ENCODE measurements at regions not wholly inside any gene's neighbourhood (a gene's known extent, or its start where the extent isn't known, plus 50 kb on each side); places are given as distances from the start of the nearest gene placed in this dataset.

DNA sequence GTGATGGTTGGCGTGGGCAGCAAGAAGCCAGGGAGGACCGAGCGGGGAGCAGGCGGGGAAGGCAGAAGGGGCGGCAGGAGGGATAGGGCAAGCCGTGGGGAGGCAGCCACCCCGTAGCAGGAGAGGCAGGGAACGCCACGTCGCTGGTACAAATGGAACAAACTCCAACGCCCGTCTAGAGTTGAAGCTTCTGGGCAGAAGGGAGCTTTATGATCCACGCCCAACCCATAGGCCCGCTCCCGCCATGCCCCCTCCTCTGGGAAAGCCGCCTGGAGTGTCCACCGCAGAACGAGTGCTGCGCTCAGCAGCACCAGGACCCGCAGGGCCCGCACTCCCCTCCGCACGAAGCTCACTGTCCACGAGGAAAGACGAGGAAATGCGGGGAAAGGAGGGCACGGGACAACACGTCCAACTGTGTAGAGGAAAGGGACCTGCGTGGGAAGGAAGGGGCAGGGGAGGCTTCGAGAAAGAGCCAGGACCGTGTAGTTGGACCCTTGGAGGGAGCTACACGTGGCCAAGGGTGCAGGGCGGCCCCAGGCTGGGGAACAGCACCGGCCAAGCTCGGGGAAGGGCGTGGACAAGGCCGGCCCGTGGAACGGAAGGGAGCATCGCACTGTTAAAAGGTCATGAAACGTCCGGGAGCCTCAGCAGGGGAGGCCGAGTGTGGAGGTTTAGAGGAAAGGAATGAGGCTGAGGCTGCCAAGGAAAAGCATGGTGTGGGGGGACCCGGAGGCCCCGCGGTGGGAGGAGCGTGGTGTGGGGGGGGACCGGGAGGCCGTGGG, 204.0 kb downstream of the DLL1 start:
- no peaks in the 10 kb centered on the region for H3K36me3 Mint-ChIP-seq
- POLR2A ChIA-PET = interaction anchor here (4.0 kb wide), 1 partner anchor 61 kb away, joined by 77 read pairs; no protein-coding TSS in a partner anchor
- no peaks in the 10 kb centered on the region for H3K27me3 Mint-ChIP-seq

DNA sequence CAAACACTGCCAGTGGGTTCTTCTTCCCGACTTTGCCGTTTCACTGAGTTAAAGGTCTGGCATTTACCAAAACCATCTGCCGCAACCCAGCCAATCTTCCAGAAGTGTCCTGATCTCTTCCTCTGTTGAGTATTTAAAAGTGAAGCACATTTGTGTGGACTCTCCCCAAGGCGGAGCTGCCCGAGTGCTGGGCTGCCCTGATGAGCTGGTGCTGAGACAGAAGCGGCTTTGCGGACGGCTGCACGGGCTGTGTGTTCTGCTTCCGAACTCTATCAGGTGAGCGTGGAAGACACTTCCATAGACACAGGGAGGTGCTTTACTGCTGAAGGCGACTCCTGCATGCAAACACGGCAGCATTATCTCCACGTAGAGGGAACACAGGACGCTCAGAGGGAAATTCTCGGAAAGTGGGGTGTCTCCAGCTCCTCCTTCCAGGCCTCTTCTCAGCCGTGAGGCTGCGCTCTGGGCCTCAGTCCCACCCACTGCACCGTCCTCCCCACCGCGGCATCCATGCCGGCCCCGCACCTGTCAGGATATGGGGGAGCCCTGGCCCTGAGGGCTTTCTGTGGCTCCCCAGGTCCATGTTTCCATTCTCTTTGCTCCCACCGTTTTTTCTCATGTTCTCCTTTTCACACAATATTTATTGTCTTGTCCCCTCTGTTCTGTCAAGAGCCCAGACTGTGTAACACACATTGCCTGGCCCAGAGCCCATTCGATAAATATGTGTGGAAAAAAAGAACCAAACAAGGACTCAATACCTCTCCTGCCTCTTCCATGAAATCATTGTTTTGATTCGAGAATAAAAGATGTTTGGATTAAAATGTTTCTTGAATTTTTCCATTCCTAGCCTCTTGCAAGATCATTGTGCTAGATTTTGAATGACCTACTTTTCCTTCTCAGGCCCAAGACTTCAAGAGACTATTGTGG, 205.1 kb downstream of the DLL1 start:
- H3K4me3 Mint-ChIP-seq = peak overlapping the region in 3 of 10 donors; percentile 5 to 79 (median 9)
- peaks cover 29 to 50% (median 44%) of the 10 kb centered on the region in 4 donors for H3K4me1 Mint-ChIP-seq
- POLR2A ChIA-PET = no interaction called here
- no peaks in the 10 kb centered on the region for H3K36me3 Mint-ChIP-seq
- ATAC-seq (no peak), DNase-seq (peak in 1 of 10 donors; percentile 13)
- peak overlapping the region; percentile 4 to 89 (median 49) for H3K27ac Mint-ChIP-seq
- peaks cover 0 to 1% (median 0%) of the 10 kb centered on the region in 9 donors for H3K9me3 Mint-ChIP-seq
- no peaks in the 10 kb centered on the region for H3K27me3 Mint-ChIP-seq

More for the DNA sequence above, 204.0 kb downstream of the DLL1 start:
- DNase-seq = peak in 2 of 10 donors; percentile 15 to 26
- Mint-ChIP-seq H3K9me3 (peaks cover 0 to 1% (median 0%) of the 10 kb centered on the region in 9 donors), H3K27ac (peak overlapping the region; percentile 42 to 93 (median 88)), H3K4me3 (peak overlapping the region; percentile 38 to 85 (median 73)), H3K4me1 (peaks cover 29 to 52% (median 44%) of the 10 kb centered on the region in 4 donors)
- peak in 1 of 2 donors; percentile 7 for ATAC-seq

DNA sequence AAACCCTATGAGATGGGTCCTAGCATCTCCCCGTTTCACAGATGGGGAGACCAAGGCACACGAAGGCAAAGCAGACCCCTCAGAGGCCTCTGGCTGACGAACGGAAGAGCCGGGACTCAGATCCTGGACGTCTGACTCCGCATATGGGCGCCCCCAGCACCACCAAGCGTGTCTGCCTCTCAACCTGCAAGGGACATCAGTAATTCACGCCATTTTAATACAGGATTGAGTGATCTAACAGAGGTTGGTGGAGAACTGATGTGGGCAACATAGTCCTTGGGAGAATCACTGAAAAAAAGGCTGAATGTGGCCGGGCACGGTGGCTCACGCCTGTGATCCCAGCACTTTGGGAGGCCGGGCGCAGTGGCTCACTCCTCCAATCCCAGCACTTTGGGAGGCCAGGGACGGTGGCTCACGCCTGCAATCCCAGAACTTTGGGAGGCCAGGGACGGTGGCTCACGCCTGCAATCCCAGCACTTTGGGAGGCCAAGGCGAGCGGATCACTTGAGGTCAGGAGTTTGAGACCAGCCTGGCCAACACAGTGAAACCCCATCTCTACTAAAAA, 206.6 kb downstream of the DLL1 start:
- peak overlapping the region in 1 of 10 donors; percentile 25 for H3K27ac Mint-ChIP-seq
- peaks cover 0 to 3% (median 0%) of the 10 kb centered on the region in 9 donors for H3K9me3 Mint-ChIP-seq
- DNase-seq = peak in 1 of 10 donors; percentile 11
- peaks cover 14 to 35% (median 29%) of the 10 kb centered on the region in 4 donors for H3K4me1 Mint-ChIP-seq
- no peak for ATAC-seq
- POLR2A ChIA-PET = no interaction called here
- no peak overlapping the region for H3K4me3 Mint-ChIP-seq
- no peaks in the 10 kb centered on the region for H3K27me3 Mint-ChIP-seq
- no peaks in the 10 kb centered on the region for H3K36me3 Mint-ChIP-seq

DNA sequence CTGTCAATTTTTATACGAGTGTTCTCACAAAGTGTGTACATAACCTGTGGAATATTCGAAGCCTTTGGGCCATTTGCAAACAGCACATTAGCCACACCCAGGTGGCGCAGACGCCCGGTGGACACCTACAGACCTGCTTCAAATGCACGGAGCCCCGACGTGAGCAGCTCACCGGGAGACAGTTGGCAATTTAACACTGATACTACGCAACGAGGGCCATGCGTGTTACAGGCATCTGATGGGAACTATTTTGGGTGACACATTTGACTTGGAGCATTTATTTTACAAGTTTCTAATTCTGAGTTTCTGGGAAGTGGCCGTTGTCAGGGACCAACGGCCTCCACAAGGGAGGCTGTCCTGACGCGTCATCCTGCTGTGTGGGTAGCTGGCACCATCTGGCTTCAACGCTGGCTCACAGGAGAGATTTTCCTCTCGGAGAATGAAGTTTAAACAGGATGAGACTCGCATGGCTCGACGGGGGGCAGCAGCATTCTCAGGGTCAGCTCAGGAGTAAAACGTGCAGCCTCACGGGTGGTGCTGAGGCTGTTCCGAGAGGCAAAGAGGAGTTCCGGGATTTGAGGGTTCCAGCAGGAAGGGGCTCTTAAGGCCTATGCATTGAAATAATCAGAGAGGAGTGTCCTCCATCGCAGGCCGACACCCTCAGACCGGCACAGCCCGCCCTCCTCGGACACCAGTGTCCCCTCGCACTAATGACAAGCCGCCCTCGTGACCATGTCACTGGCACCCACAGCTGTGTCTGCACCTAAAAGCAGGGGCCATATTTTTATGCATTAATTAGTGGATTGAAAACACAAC, 207.4 kb downstream of the DLL1 start:
- no peak for ATAC-seq
- Mint-ChIP-seq H3K4me3 (no peak overlapping the region), H3K9me3 (peaks cover 0 to 9% (median 0%) of the 10 kb centered on the region in 9 donors)

DNA sequence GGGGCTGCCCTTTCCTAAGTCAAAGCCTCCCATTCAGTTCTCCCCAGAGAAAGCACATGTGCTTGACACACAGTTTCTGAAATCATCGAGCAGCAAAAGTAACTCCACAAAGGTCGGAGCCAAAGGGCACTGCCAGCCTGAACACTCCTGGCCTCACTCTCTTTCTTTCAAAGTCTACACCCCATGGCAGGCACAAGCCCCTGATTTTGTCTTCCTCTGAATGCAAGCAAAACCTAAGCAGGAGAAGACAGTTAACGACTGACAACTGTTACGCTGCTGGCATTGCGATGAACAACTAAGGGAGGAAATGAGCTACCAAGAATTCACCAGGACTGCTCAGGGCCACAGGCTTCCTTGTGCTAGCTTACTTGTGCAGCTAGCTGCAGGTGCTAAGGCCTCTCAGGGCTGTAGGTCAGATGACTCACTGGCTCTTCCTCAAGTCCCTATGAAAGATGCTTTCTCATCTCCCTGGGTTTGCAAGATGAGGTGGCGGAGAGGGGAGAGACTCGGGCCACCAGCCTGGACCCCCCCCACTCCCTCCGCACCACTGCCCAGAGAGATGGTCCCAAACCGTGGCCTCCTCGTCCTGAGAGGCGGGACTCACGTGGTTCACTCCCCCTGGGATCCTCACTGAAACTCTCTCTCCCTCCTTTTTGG, 208.2 kb downstream of the DLL1 start:
- H3K9me3 Mint-ChIP-seq = peaks cover 0 to 9% (median 0%) of the 10 kb centered on the region in 9 donors
- DNase-seq (peak in 1 of 10 donors; percentile 14), ATAC-seq (no peak)
- no peaks in the 10 kb centered on the region for H3K36me3 Mint-ChIP-seq
- H3K27me3 Mint-ChIP-seq = no peaks in the 10 kb centered on the region
- peaks cover 9 to 23% (median 15%) of the 10 kb centered on the region in 4 donors for H3K4me1 Mint-ChIP-seq
- POLR2A ChIA-PET = no interaction called here
- H3K27ac Mint-ChIP-seq = peak overlapping the region in 8 of 10 donors; percentile 19 to 88 (median 53)
- peak overlapping the region in 1 of 10 donors; percentile 3 for H3K4me3 Mint-ChIP-seq

More for the DNA sequence above, 207.4 kb downstream of the DLL1 start:
- Mint-ChIP-seq H3K27ac (peak overlapping the region in 4 of 10 donors; percentile 19 to 48 (median 43)), H3K27me3 (no peaks in the 10 kb centered on the region), H3K4me1 (peaks cover 13 to 31% (median 22%) of the 10 kb centered on the region in 4 donors), H3K36me3 (no peaks in the 10 kb centered on the region)
- peak in 1 of 10 donors; percentile 10 for DNase-seq
- POLR2A ChIA-PET = no interaction called here

DNA sequence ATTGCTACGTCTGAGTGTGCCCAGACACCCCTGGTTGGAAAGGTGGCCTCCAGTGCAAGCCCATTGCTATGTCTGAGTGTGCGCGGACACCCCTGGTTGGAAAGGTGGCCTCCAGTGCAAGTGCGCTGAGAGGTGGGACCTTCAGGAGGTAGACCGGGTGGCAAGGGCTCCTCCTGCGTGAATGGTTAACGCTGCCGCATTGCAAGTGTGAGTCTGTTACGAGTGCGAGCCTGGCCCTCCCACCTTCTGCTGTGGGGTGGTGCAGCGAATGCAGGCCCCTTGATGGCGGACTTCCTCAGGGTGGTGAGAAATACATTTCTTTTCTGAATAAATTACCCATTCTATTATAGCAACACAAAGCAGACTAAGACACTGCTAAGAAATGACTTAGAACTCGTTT, 208.8 kb downstream of the DLL1 start:
- ATAC-seq = no peak
- POLR2A ChIA-PET = no interaction called here
- H3K36me3 Mint-ChIP-seq = no peaks in the 10 kb centered on the region
- peaks cover 0 to 9% (median 0%) of the 10 kb centered on the region in 9 donors for H3K9me3 Mint-ChIP-seq
- peaks cover 8 to 22% (median 15%) of the 10 kb centered on the region in 4 donors for H3K4me1 Mint-ChIP-seq
- peak overlapping the region in 1 of 10 donors; percentile 48 for H3K27ac Mint-ChIP-seq
- no peak overlapping the region for H3K4me3 Mint-ChIP-seq
- DNase-seq = peak in 1 of 10 donors; percentile 2
- H3K27me3 Mint-ChIP-seq = no peaks in the 10 kb centered on the region

DNA sequence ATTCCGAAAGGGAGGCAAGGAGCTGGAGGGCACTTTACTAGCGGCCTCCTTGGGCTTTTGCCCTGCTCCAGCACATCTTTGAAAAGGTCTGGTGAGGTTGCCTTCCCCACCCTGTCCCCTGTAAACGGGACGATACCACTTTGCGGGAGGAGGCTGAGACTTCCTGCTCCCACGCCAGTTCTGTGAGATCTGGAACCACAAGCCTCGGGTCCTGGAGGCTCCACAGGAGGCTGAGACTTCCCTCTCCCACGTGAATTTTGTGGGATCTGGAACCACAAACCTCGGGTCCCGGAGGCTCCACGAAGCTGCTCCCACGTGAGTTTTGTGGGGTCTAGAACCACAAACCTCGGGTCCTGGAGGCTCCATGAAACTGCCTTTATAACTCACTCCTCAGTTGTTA, 209.3 kb downstream of the DLL1 start:
- Mint-ChIP-seq H3K27ac (no peak overlapping the region), H3K27me3 (no peaks in the 10 kb centered on the region), H3K4me3 (no peak overlapping the region), H3K9me3 (peaks cover 0 to 9% (median 0%) of the 10 kb centered on the region in 9 donors), H3K4me1 (peaks cover 7 to 17% (median 15%) of the 10 kb centered on the region in 4 donors), H3K36me3 (no peaks in the 10 kb centered on the region)
- ATAC-seq (no peak), DNase-seq (peak in 1 of 10 donors; percentile 6)
- POLR2A ChIA-PET = no interaction called here

DNA sequence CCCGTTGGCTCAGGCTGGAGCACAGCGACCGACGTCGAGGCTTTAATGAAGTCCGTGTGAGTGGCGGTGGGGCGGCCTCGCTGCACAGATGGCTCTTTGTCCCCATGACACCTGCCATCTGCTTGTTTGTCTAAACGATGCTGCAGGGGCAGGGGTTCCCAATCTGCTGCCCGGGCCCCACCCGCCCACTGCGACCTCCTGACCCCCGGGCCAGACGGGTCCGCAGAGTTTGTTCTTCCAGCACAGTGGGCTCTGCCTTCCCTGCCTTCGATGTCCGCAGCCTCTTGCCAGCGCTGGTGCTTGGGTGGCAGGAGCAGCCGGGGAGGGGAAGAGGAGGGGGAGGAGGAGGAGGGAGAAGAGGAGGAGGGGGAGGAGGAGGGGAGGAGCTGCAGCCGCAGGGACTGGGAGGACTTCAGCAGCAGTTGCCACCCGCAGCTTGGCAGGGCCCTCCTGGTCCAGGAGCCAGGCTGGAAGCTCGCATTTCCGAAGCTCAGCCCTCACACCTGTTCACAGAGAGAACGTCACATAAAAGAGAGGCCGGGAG, 210.0 kb downstream of the DLL1 start:
- peak in 2 of 10 donors; percentile 14 to 47 for DNase-seq
- no peaks in the 10 kb centered on the region for H3K27me3 Mint-ChIP-seq
- POLR2A ChIA-PET = no interaction called here

DNA sequence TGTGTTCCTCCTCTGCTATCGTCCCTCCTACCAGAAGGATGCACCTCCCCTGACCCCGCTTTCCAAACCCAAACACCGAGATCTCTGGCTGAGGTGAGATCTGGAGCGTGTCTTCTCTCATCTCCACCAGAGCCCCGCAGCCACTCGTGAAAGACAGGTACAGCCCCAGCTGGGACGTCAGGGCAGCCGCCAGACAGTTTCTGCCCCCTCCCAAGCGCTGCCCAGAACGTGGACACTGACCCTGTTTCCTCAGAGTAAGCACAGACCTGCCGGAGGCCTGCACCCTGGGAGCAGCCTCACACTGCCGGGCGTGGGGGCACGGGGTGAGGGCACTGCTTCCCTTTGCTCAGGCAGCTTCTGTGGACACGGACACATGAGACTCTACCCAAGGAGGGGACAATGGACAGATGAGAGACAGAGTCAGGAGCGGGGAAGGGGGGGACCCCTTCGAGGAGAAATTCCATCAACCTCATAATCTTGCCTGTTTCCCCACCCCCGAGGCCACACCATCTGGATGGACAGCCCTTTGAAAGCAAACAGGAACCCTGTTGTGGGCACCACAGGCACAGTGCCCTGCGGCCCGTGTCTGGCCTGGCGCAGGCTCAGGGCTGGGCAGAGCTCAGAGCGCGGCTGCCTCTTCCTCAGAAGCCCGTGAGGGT, 210.6 kb downstream of the DLL1 start:
- Mint-ChIP-seq H3K27ac (peak overlapping the region in 2 of 10 donors; percentile 19 to 29), H3K4me3 (no peak overlapping the region), H3K27me3 (no peaks in the 10 kb centered on the region), H3K9me3 (peaks cover 0 to 9% (median 0%) of the 10 kb centered on the region in 9 donors), H3K36me3 (no peaks in the 10 kb centered on the region), H3K4me1 (peaks cover 8 to 12% (median 12%) of the 10 kb centered on the region in 4 donors)
- ATAC-seq (no peak), DNase-seq (peak in 2 of 10 donors; percentile 16 to 59)
- POLR2A ChIA-PET = no interaction called here

More for the DNA sequence above, 210.0 kb downstream of the DLL1 start:
- no peak for ATAC-seq
- no peaks in the 10 kb centered on the region for H3K36me3 Mint-ChIP-seq
- H3K9me3 Mint-ChIP-seq = peaks cover 0 to 9% (median 0%) of the 10 kb centered on the region in 9 donors
- no peak overlapping the region for H3K27ac Mint-ChIP-seq
- peaks cover 7 to 12% (median 12%) of the 10 kb centered on the region in 4 donors for H3K4me1 Mint-ChIP-seq
- no peak overlapping the region for H3K4me3 Mint-ChIP-seq

DNA sequence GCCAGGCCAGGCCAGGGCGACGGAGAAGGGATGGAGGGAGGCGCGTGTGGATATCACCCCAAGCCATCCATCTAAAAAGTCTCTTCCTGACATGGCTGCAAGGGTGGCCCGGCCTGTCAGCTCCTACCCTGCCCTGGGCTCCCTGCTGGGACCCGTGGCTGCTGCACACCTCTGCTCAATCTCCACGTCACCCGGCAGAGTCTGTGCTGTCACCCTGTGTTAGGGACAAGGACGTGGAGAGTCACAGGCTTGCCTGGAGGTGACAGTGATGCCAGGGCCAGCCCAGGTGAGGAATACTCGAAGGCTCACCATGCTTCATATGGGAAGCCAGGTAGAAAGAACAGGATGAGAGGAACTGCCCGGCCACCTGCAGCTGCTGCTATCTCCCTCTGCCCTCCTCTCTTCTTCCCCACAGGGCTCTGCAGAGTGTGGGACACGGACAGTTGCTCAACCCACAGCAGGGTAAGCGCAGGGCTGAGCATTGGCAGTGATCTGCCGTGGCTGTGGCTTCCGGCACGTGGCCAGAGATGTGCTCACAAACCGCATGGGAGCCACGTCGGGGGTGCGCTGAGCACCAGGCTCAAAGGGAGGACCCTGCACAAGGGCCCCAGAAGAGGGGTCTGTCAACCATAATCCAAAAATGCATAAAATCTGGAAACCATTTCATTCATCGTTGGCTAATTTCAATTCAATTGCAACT, 214.3 kb downstream of the DLL1 start:
- H3K9me3 Mint-ChIP-seq = peaks cover 0 to 9% (median 0%) of the 10 kb centered on the region in 9 donors
- DNase-seq = peak in 2 of 10 donors; percentile 11 to 45
- H3K27me3 Mint-ChIP-seq = peaks cover 0 to 7% (median 2%) of the 10 kb centered on the region in 5 donors
- no peak for ATAC-seq
- no peak overlapping the region for H3K27ac Mint-ChIP-seq
- peaks cover 0 to 1% (median 0%) of the 10 kb centered on the region in 4 donors for H3K4me1 Mint-ChIP-seq
- no peak overlapping the region for H3K4me3 Mint-ChIP-seq
- POLR2A ChIA-PET = no interaction called here
- H3K36me3 Mint-ChIP-seq = peaks cover 0 to 5% (median 0%) of the 10 kb centered on the region in 3 donors

Measured in naive thymus-derived CD8-positive, alpha-beta T cell (primary cell).